PC-9 (cell line): ENCODE measurements at regions not wholly inside any gene's neighbourhood (a gene's known extent, or its start where the extent isn't known, plus 50 kb on each side); places are given as distances from the start of the nearest gene placed in this dataset.

Experiments used
- EZH2 ChIP-seq: fragments of 200-600 bp; sonication (generic); IDR thresholded peaks from 2 replicates; pipeline ENCODE4 v1.8.0; 2017; ENCODE audit warnings: antibody characterized with exemption, low read depth
- TF ChIP-seq, protein P1 (sequence below): fragments of 200-600 bp; sonication (generic); conservative IDR thresholded peaks from 2 replicates; pipeline ENCODE4 v1.6.1; 2017; ENCODE audit warnings: mixed run types, antibody characterized with exemption, mild to moderate bottlenecking, moderate library complexity

DNA sequence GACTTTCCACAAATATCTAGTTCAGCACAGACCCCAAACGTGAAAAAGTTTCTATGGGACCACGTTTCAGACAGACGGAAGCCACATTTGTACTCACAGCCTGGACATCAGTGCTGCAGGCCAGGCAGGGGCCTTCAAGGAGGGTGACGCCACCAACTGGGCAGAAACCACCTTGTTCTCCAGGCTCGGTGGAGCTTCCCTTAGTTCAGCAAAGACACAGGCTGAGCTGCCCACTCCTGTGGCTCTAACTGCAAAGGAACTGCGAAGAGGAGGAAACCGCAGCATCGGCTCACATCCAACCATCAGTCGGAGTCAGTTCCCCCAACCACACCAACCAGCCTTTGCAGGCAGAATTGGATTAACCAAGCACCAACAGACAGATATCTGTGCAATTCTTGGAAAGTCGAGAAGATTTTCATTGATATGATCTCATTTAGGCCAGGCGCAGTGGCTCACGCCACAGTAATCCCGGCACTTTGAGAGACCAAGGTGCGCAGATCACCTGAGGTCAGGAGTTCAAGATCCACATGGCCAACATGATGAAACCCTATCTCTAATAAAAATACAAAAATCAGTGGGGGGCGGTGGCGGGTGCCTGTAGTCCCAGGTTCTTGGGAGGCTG is 73.3 kb upstream of the CNEP1R1 start:
- TF ChIP-seq, protein P1, sequence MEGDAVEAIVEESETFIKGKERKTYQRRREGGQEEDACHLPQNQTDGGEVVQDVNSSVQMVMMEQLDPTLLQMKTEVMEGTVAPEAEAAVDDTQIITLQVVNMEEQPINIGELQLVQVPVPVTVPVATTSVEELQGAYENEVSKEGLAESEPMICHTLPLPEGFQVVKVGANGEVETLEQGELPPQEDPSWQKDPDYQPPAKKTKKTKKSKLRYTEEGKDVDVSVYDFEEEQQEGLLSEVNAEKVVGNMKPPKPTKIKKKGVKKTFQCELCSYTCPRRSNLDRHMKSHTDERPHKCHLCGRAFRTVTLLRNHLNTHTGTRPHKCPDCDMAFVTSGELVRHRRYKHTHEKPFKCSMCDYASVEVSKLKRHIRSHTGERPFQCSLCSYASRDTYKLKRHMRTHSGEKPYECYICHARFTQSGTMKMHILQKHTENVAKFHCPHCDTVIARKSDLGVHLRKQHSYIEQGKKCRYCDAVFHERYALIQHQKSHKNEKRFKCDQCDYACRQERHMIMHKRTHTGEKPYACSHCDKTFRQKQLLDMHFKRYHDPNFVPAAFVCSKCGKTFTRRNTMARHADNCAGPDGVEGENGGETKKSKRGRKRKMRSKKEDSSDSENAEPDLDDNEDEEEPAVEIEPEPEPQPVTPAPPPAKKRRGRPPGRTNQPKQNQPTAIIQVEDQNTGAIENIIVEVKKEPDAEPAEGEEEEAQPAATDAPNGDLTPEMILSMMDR, result no peak
- TF ChIP-seq EZH2, result no peak
